ENCODE measurements at regions not wholly inside any gene's neighbourhood (a gene's known extent, or its start where the extent isn't known, plus 50 kb on each side); places are given as distances from the start of the nearest gene placed in this dataset.

GRCh38 chr13:73220966-73221720 is 162.3 kb downstream of the KLF5 start:
- H3K4me3 ChIP-seq (ENCODE audit: low read depth in 1 of 2, low read length in 2 of 2) = no peak overlapping the region
- H3K27me3 ChIP-seq (ENCODE audit: control insufficient read depth in 1 of 2, insufficient read depth in 2 of 2, low read length in 2 of 2) = no peaks in the 10 kb centered on the region
- H3K9ac ChIP-seq (ENCODE audit: low read length) = no peak overlapping the region
- no peaks in the 10 kb centered on the region for H3K4me1 ChIP-seq (ENCODE audit: insufficient read depth, low read length)
- H3K36me3 ChIP-seq (ENCODE audit: insufficient read depth, low read length) = no peaks in the 10 kb centered on the region
- H3K9me3 ChIP-seq (ENCODE audit: low read length) = no peaks in the 10 kb centered on the region
- H3K27ac ChIP-seq (ENCODE audit: low read depth, low read length) = no peak overlapping the region

- H3K36me3 ChIP-seq (ENCODE audit: insufficient read depth, low read length) = no peaks in the 10 kb centered on the region
- no peaks in the 10 kb centered on the region for H3K27me3 ChIP-seq (ENCODE audit: control insufficient read depth in 1 of 2, insufficient read depth in 2 of 2, low read length in 2 of 2)
- no peak overlapping the region for H3K9ac ChIP-seq (ENCODE audit: low read length)
- H3K4me3 ChIP-seq (ENCODE audit: low read depth in 1 of 2, low read length in 2 of 2) = no peak overlapping the region
- no peaks in the 10 kb centered on the region for H3K9me3 ChIP-seq (ENCODE audit: low read length)
- no peak overlapping the region for H3K27ac ChIP-seq (ENCODE audit: low read depth, low read length)
- no peaks in the 10 kb centered on the region for H3K4me1 ChIP-seq (ENCODE audit: insufficient read depth, low read length)
Measured at GRCh38 chr13:73218181-73218580, 159.4 kb downstream of the KLF5 start.

GRCh38 chr13:73216381-73216831 is 157.6 kb downstream of the KLF5 start:
- H3K27me3 ChIP-seq (ENCODE audit: control insufficient read depth in 1 of 2, insufficient read depth in 2 of 2, low read length in 2 of 2) = no peaks in the 10 kb centered on the region
- no peak overlapping the region for H3K9ac ChIP-seq (ENCODE audit: low read length)
- H3K4me3 ChIP-seq (ENCODE audit: low read depth in 1 of 2, low read length in 2 of 2) = no peak overlapping the region
- H3K4me1 ChIP-seq (ENCODE audit: insufficient read depth, low read length) = no peaks in the 10 kb centered on the region
- no peaks in the 10 kb centered on the region for H3K36me3 ChIP-seq (ENCODE audit: insufficient read depth, low read length)
- no peak overlapping the region for H3K27ac ChIP-seq (ENCODE audit: low read depth, low read length)
- H3K9me3 ChIP-seq (ENCODE audit: low read length) = no peaks in the 10 kb centered on the region

GRCh38 chr13:73215823-73216222 is 157.0 kb downstream of the KLF5 start:
- Histone ChIP-seq H3K27ac (ENCODE audit: low read depth, low read length) (no peak overlapping the region), H3K27me3 (ENCODE audit: control insufficient read depth in 1 of 2, insufficient read depth in 2 of 2, low read length in 2 of 2) (no peaks in the 10 kb centered on the region), H3K4me1 (ENCODE audit: insufficient read depth, low read length) (no peaks in the 10 kb centered on the region), H3K9me3 (ENCODE audit: low read length) (no peaks in the 10 kb centered on the region), H3K9ac (ENCODE audit: low read length) (no peak overlapping the region), H3K36me3 (ENCODE audit: insufficient read depth, low read length) (no peaks in the 10 kb centered on the region), H3K4me3 (ENCODE audit: low read depth in 1 of 2, low read length in 2 of 2) (no peak overlapping the region)

- no peak overlapping the region for H3K27ac ChIP-seq (ENCODE audit: low read depth, low read length)
- no peaks in the 10 kb centered on the region for H3K4me1 ChIP-seq (ENCODE audit: insufficient read depth, low read length)
- H3K9me3 ChIP-seq (ENCODE audit: low read length) = no peaks in the 10 kb centered on the region
- no peaks in the 10 kb centered on the region for H3K27me3 ChIP-seq (ENCODE audit: control insufficient read depth in 1 of 2, insufficient read depth in 2 of 2, low read length in 2 of 2)
- no peak overlapping the region for H3K4me3 ChIP-seq (ENCODE audit: low read depth in 1 of 2, low read length in 2 of 2)
- H3K9ac ChIP-seq (ENCODE audit: low read length) = no peak overlapping the region
- no peaks in the 10 kb centered on the region for H3K36me3 ChIP-seq (ENCODE audit: insufficient read depth, low read length)
Measured at GRCh38 chr13:73212482-73212881, 153.7 kb downstream of the KLF5 start.

- Histone ChIP-seq H3K27ac (ENCODE audit: low read depth, low read length) (no peak overlapping the region), H3K4me3 (ENCODE audit: low read depth in 1 of 2, low read length in 2 of 2) (no peak overlapping the region), H3K36me3 (ENCODE audit: insufficient read depth, low read length) (no peaks in the 10 kb centered on the region), H3K4me1 (ENCODE audit: insufficient read depth, low read length) (no peaks in the 10 kb centered on the region), H3K27me3 (ENCODE audit: control insufficient read depth in 1 of 2, insufficient read depth in 2 of 2, low read length in 2 of 2) (no peaks in the 10 kb centered on the region), H3K9ac (ENCODE audit: low read length) (no peak overlapping the region), H3K9me3 (ENCODE audit: low read length) (no peaks in the 10 kb centered on the region)
Measured at GRCh38 chr13:73210218-73210883, 151.5 kb downstream of the KLF5 start.

GRCh38 chr13:73204952-73205351 is 146.1 kb downstream of the KLF5 start:
- Histone ChIP-seq H3K27me3 (ENCODE audit: control insufficient read depth in 1 of 2, insufficient read depth in 2 of 2, low read length in 2 of 2) (no peaks in the 10 kb centered on the region), H3K9me3 (ENCODE audit: low read length) (no peaks in the 10 kb centered on the region), H3K36me3 (ENCODE audit: insufficient read depth, low read length) (no peaks in the 10 kb centered on the region), H3K4me1 (ENCODE audit: insufficient read depth, low read length) (no peaks in the 10 kb centered on the region), H3K27ac (ENCODE audit: low read depth, low read length) (no peak overlapping the region), H3K4me3 (ENCODE audit: low read depth in 1 of 2, low read length in 2 of 2) (no peak overlapping the region), H3K9ac (ENCODE audit: low read length) (no peak overlapping the region)

GRCh38 chr13:73201626-73202025 is 142.8 kb downstream of the KLF5 start:
- H3K4me3 ChIP-seq (ENCODE audit: low read depth in 1 of 2, low read length in 2 of 2) = no peak overlapping the region
- H3K9ac ChIP-seq (ENCODE audit: low read length) = no peak overlapping the region
- no peaks in the 10 kb centered on the region for H3K4me1 ChIP-seq (ENCODE audit: insufficient read depth, low read length)
- no peaks in the 10 kb centered on the region for H3K36me3 ChIP-seq (ENCODE audit: insufficient read depth, low read length)
- no peak overlapping the region for H3K27ac ChIP-seq (ENCODE audit: low read depth, low read length)
- no peaks in the 10 kb centered on the region for H3K9me3 ChIP-seq (ENCODE audit: low read length)
- no peaks in the 10 kb centered on the region for H3K27me3 ChIP-seq (ENCODE audit: control insufficient read depth in 1 of 2, insufficient read depth in 2 of 2, low read length in 2 of 2)

GRCh38 chr13:73198991-73199411 is 140.2 kb downstream of the KLF5 start:
- Histone ChIP-seq H3K9me3 (ENCODE audit: low read length) (no peaks in the 10 kb centered on the region), H3K4me1 (ENCODE audit: insufficient read depth, low read length) (no peaks in the 10 kb centered on the region), H3K27ac (ENCODE audit: low read depth, low read length) (no peak overlapping the region), H3K4me3 (ENCODE audit: low read depth in 1 of 2, low read length in 2 of 2) (no peak overlapping the region), H3K9ac (ENCODE audit: low read length) (no peak overlapping the region), H3K36me3 (ENCODE audit: insufficient read depth, low read length) (no peaks in the 10 kb centered on the region), H3K27me3 (ENCODE audit: control insufficient read depth in 1 of 2, insufficient read depth in 2 of 2, low read length in 2 of 2) (no peaks in the 10 kb centered on the region)

- Histone ChIP-seq H3K4me3 (ENCODE audit: low read depth in 1 of 2, low read length in 2 of 2) (no peak overlapping the region), H3K36me3 (ENCODE audit: insufficient read depth, low read length) (no peaks in the 10 kb centered on the region), H3K9ac (ENCODE audit: low read length) (no peak overlapping the region), H3K27ac (ENCODE audit: low read depth, low read length) (no peak overlapping the region), H3K4me1 (ENCODE audit: insufficient read depth, low read length) (peaks cover 4% of the 10 kb centered on the region), H3K9me3 (ENCODE audit: low read length) (no peaks in the 10 kb centered on the region), H3K27me3 (ENCODE audit: control insufficient read depth in 1 of 2, insufficient read depth in 2 of 2, low read length in 2 of 2) (no peaks in the 10 kb centered on the region)
Measured at GRCh38 chr13:73195091-73195490, 136.3 kb downstream of the KLF5 start.

GRCh38 chr13:73194310-73194709 is 135.5 kb downstream of the KLF5 start:
- Histone ChIP-seq H3K4me3 (ENCODE audit: low read depth in 1 of 2, low read length in 2 of 2) (no peak overlapping the region), H3K36me3 (ENCODE audit: insufficient read depth, low read length) (no peaks in the 10 kb centered on the region), H3K27ac (ENCODE audit: low read depth, low read length) (no peak overlapping the region), H3K27me3 (ENCODE audit: control insufficient read depth in 1 of 2, insufficient read depth in 2 of 2, low read length in 2 of 2) (no peaks in the 10 kb centered on the region), H3K4me1 (ENCODE audit: insufficient read depth, low read length) (peaks cover 4% of the 10 kb centered on the region), H3K9me3 (ENCODE audit: low read length) (no peaks in the 10 kb centered on the region), H3K9ac (ENCODE audit: low read length) (no peak overlapping the region)

- Histone ChIP-seq H3K36me3 (ENCODE audit: insufficient read depth, low read length) (no peaks in the 10 kb centered on the region), H3K27ac (ENCODE audit: low read depth, low read length) (no peak overlapping the region), H3K4me3 (ENCODE audit: low read depth in 1 of 2, low read length in 2 of 2) (no peak overlapping the region), H3K9me3 (ENCODE audit: low read length) (no peaks in the 10 kb centered on the region), H3K9ac (ENCODE audit: low read length) (no peak overlapping the region), H3K4me1 (ENCODE audit: insufficient read depth, low read length) (peaks cover 4% of the 10 kb centered on the region), H3K27me3 (ENCODE audit: control insufficient read depth in 1 of 2, insufficient read depth in 2 of 2, low read length in 2 of 2) (no peaks in the 10 kb centered on the region)
Measured at GRCh38 chr13:73193554-73193953, 134.7 kb downstream of the KLF5 start.

Data from muscle layer of colon (tissue), 2 donors.